A673 (cell line): ENCODE measurements at regions not wholly inside any gene's neighbourhood (a gene's known extent, or its start where the extent isn't known, plus 50 kb on each side); places are given as distances from the start of the nearest gene placed in this dataset.

Experiments used
- EZH2 ChIP-seq: fragments of 200-600 bp; sonication (generic); IDR thresholded peaks from 2 replicates; pipeline ENCODE4 v1.6.1; 2017; ENCODE audit warnings: borderline replicate concordance, low read depth, mild to moderate bottlenecking, mixed read lengths, antibody characterized with exemption, low read length; ENCODE audit not compliant: poor library complexity, severe bottlenecking
- TF ChIP-seq, protein P1 (sequence below): fragments of 300-800, 200-600 bp; sonication (generic); conservative IDR thresholded peaks from 2 replicates; pipeline ENCODE4 v1.5.1; 2017; ENCODE audit warnings: low read depth, mild to moderate bottlenecking, antibody characterized with exemption, low read length, moderate library complexity, mixed read lengths

DNA sequence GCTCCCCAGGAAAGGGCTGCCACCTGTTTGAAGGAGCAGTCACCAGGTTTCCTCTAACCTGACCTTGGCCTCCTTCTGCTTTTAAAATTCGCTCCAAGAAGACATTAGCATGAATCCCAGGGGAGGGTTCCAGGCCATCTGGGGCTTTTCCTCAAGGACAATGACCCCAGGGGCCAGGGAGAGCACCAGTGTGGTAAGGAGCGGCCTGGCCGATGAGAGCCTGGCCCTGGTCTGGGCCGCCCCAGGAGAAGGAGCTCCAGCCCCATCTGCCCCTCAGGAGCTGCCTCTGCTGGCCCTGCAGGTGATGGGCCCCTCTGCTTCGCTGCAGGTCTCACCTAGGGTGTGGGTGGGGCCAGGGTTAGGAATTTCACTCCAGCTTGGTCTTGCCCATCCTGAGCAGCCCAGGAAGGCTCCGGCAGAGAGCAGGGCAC is 209.2 kb upstream of the TNRC6C start:
- no peak for TF ChIP-seq EZH2
- TF ChIP-seq, protein P1, sequence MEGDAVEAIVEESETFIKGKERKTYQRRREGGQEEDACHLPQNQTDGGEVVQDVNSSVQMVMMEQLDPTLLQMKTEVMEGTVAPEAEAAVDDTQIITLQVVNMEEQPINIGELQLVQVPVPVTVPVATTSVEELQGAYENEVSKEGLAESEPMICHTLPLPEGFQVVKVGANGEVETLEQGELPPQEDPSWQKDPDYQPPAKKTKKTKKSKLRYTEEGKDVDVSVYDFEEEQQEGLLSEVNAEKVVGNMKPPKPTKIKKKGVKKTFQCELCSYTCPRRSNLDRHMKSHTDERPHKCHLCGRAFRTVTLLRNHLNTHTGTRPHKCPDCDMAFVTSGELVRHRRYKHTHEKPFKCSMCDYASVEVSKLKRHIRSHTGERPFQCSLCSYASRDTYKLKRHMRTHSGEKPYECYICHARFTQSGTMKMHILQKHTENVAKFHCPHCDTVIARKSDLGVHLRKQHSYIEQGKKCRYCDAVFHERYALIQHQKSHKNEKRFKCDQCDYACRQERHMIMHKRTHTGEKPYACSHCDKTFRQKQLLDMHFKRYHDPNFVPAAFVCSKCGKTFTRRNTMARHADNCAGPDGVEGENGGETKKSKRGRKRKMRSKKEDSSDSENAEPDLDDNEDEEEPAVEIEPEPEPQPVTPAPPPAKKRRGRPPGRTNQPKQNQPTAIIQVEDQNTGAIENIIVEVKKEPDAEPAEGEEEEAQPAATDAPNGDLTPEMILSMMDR: no peak
